ENCODE measurements at regions not wholly inside any gene's neighbourhood (a gene's known extent, or its start where the extent isn't known, plus 50 kb on each side); places are given as distances from the start of the nearest gene placed in this dataset.

GRCh38 chrX:40298572-40299479 lies 201.1 kb upstream of the BCOR start:
- TF ChIP-seq, protein P1, sequence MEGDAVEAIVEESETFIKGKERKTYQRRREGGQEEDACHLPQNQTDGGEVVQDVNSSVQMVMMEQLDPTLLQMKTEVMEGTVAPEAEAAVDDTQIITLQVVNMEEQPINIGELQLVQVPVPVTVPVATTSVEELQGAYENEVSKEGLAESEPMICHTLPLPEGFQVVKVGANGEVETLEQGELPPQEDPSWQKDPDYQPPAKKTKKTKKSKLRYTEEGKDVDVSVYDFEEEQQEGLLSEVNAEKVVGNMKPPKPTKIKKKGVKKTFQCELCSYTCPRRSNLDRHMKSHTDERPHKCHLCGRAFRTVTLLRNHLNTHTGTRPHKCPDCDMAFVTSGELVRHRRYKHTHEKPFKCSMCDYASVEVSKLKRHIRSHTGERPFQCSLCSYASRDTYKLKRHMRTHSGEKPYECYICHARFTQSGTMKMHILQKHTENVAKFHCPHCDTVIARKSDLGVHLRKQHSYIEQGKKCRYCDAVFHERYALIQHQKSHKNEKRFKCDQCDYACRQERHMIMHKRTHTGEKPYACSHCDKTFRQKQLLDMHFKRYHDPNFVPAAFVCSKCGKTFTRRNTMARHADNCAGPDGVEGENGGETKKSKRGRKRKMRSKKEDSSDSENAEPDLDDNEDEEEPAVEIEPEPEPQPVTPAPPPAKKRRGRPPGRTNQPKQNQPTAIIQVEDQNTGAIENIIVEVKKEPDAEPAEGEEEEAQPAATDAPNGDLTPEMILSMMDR (IDR thresholded peaks at IDR 0.05) = peak; percentile 66
- no peak for DNase-seq (ENCODE audit: low spot score)
- no peaks in the 10 kb centered on the region for H3K36me3 Mint-ChIP-seq (ENCODE audit: low read depth)
- H3K4me3 Mint-ChIP-seq (ENCODE audit: unreplicated experiment) = no peak overlapping the region
- H3K27me3 Mint-ChIP-seq (ENCODE audit: low read depth) = no peaks in the 10 kb centered on the region
- H3K9me3 Mint-ChIP-seq (ENCODE audit: low read depth) = peaks cover 2% of the 10 kb centered on the region
- no peaks in the 10 kb centered on the region for H3K4me1 Mint-ChIP-seq (ENCODE audit: low read depth)
- H3K27ac Mint-ChIP-seq (ENCODE audit: unreplicated experiment) = no peak overlapping the region

DNA sequence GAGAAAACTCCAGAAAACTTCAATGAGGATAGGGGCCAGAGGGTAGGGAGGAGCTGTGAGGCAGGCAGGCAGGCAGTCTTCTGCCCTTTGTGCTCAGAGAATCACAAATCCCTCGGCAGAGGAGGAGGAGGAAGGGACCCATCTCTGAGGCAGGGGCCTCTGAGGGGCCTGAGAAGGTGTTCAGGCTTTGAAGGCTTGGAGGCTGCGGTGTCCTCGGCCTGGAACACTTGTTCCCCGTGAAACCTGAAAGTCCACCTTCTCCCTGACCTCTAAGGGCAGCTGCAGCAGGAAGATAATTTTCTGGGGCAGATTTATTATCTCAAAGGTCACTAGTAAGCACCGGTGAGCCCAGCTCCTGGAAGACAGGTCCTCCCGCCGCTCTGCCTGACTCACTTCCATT lies 200.3 kb upstream of the BCOR start:
- TF ChIP-seq, protein P1 (IDR thresholded peaks at IDR 0.05) = no peak
- H3K27ac Mint-ChIP-seq (ENCODE audit: unreplicated experiment) = no peak overlapping the region

DNA sequence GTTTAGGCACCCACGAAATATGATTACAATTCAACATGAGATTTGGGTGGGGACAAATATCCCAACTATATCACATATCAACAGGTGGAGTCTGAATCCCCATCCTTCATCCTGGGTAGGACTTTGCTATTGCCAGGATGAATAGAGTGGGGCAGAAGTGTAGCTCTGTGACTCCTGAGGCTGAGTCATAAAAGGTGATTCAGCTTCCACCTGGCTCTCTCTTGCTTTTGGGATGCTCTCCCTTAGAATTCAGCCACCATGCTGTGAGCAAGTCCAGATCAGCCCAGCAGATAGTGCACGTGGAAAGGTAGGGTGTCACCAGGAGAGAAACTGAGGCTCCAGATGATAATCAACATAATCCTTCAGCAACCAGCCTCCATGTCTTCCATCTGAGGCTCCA lies 193.8 kb upstream of the BCOR start:
- Mint-ChIP-seq H3K4me1 (ENCODE audit: low read depth) (no peaks in the 10 kb centered on the region), H3K9me3 (ENCODE audit: low read depth) (peaks cover 32% of the 10 kb centered on the region), H3K27ac (ENCODE audit: unreplicated experiment) (no peak overlapping the region), H3K4me3 (ENCODE audit: unreplicated experiment) (no peak overlapping the region), H3K36me3 (ENCODE audit: low read depth) (no peaks in the 10 kb centered on the region), H3K27me3 (ENCODE audit: low read depth) (no peaks in the 10 kb centered on the region)
- no peak for DNase-seq (ENCODE audit: low spot score)
- TF ChIP-seq, protein P1 (IDR thresholded peaks at IDR 0.05) = no peak

More for the DNA sequence above, 200.3 kb upstream of the BCOR start:
- no peak overlapping the region for H3K4me3 Mint-ChIP-seq (ENCODE audit: unreplicated experiment)
- H3K36me3 Mint-ChIP-seq (ENCODE audit: low read depth) = no peaks in the 10 kb centered on the region
- H3K9me3 Mint-ChIP-seq (ENCODE audit: low read depth) = no peaks in the 10 kb centered on the region
- H3K27me3 Mint-ChIP-seq (ENCODE audit: low read depth) = no peaks in the 10 kb centered on the region
- DNase-seq (ENCODE audit: low spot score) = no peak
- no peaks in the 10 kb centered on the region for H3K4me1 Mint-ChIP-seq (ENCODE audit: low read depth)

- H3K36me3 Mint-ChIP-seq (ENCODE audit: low read depth) = no peaks in the 10 kb centered on the region
- H3K9me3 Mint-ChIP-seq (ENCODE audit: low read depth) = peaks cover 36% of the 10 kb centered on the region
- no peak for DNase-seq (ENCODE audit: low spot score)
- no peak overlapping the region for H3K27ac Mint-ChIP-seq (ENCODE audit: unreplicated experiment)
- no peaks in the 10 kb centered on the region for H3K27me3 Mint-ChIP-seq (ENCODE audit: low read depth)
- H3K4me1 Mint-ChIP-seq (ENCODE audit: low read depth) = no peaks in the 10 kb centered on the region
- TF ChIP-seq, protein P1 (IDR thresholded peaks at IDR 0.05) = no peak
- no peak overlapping the region for H3K4me3 Mint-ChIP-seq (ENCODE audit: unreplicated experiment)
These were observed 192.8 kb upstream of the BCOR start for GRCh38 chrX:40290517-40290916.

- peaks cover 3% of the 10 kb centered on the region for H3K36me3 Mint-ChIP-seq (ENCODE audit: low read depth)
- no peaks in the 10 kb centered on the region for H3K27me3 Mint-ChIP-seq (ENCODE audit: low read depth)
- no peak for DNase-seq (ENCODE audit: low spot score)
- peaks cover 43% of the 10 kb centered on the region for H3K9me3 Mint-ChIP-seq (ENCODE audit: low read depth)
- no peak overlapping the region for H3K27ac Mint-ChIP-seq (ENCODE audit: unreplicated experiment)
- H3K4me1 Mint-ChIP-seq (ENCODE audit: low read depth) = peaks cover 17% of the 10 kb centered on the region
- no peak overlapping the region for H3K4me3 Mint-ChIP-seq (ENCODE audit: unreplicated experiment)
- TF ChIP-seq, protein P1 (IDR thresholded peaks at IDR 0.05) = no peak
These were observed 188.1 kb upstream of the BCOR start for GRCh38 chrX:40285876-40286275.
